ENCODE measurements at regions not wholly inside any gene's neighbourhood (a gene's known extent, or its start where the extent isn't known, plus 50 kb on each side); places are given as distances from the start of the nearest gene placed in this dataset.

DNA sequence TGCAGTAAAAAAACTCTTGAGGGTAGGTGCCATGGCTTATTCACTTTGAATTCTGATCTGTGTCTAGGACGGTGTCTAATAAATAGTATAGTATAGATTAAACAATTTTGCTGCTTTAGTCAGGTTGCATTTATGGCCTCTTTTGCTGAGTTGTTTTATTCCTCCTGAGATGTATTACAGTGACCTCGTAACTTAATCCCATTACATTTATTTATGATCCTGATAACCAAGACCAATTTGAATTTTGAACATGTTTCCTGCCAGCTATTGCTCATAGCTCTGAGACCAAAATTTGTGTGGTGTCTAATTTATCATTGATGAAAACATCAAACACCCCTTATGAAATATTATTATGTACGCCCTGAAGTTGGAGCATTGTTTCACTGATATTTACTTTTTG lies 381.9 kb upstream of the SEMA3C start:
- ChIA-PET CTCF (no interaction called here), POLR2A (no interaction called here)
- no peak overlapping the region for H3K4me3 ChIP-seq (ENCODE audit: low read depth, low read length)
- no peaks in the 10 kb centered on the region for H3K27me3 ChIP-seq (replicated peaks; ENCODE audit: control insufficient read depth, insufficient read depth, low read length)
- intact Hi-C loops (cut with micrococcal nuclease; ENCODE audit: unreplicated experiment): no loop called here
- no peak overlapping the region for H3K4me3 Mint-ChIP-seq (ENCODE audit: unreplicated experiment)
- no peaks in the 10 kb centered on the region for H3K36me3 Mint-ChIP-seq (ENCODE audit: insufficient read depth, unreplicated experiment)
- peaks cover 21% of the 10 kb centered on the region for H3K4me1 ChIP-seq
- no peaks in the 10 kb centered on the region for H3K36me3 ChIP-seq (ENCODE audit: control insufficient read depth, insufficient read depth, low read length)
- H3K9me3 ChIP-seq: no peaks in the 10 kb centered on the region
- no peaks in the 10 kb centered on the region for H3K27me3 Mint-ChIP-seq (ENCODE audit: insufficient read depth, unreplicated experiment)
- no peak overlapping the region for H3K27ac Mint-ChIP-seq (ENCODE audit: unreplicated experiment)
- TF ChIP-seq, protein P1, sequence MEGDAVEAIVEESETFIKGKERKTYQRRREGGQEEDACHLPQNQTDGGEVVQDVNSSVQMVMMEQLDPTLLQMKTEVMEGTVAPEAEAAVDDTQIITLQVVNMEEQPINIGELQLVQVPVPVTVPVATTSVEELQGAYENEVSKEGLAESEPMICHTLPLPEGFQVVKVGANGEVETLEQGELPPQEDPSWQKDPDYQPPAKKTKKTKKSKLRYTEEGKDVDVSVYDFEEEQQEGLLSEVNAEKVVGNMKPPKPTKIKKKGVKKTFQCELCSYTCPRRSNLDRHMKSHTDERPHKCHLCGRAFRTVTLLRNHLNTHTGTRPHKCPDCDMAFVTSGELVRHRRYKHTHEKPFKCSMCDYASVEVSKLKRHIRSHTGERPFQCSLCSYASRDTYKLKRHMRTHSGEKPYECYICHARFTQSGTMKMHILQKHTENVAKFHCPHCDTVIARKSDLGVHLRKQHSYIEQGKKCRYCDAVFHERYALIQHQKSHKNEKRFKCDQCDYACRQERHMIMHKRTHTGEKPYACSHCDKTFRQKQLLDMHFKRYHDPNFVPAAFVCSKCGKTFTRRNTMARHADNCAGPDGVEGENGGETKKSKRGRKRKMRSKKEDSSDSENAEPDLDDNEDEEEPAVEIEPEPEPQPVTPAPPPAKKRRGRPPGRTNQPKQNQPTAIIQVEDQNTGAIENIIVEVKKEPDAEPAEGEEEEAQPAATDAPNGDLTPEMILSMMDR (IDR thresholded peaks at IDR 0.05; ENCODE audit: insufficient read depth in 1 of 2, low read depth in 1 of 2, low read length in 1 of 2, severe bottlenecking in 1 of 2, unreplicated experiment in 1 of 2): no peak
- BruUV-seq (replicated peaks): no TSS peak
- no peaks in the 10 kb centered on the region for H3K9me3 Mint-ChIP-seq (ENCODE audit: unreplicated experiment)
- DNase-seq: no peak
- H3K4me1 Mint-ChIP-seq (ENCODE audit: low read depth, unreplicated experiment): peaks cover 16% of the 10 kb centered on the region

DNA sequence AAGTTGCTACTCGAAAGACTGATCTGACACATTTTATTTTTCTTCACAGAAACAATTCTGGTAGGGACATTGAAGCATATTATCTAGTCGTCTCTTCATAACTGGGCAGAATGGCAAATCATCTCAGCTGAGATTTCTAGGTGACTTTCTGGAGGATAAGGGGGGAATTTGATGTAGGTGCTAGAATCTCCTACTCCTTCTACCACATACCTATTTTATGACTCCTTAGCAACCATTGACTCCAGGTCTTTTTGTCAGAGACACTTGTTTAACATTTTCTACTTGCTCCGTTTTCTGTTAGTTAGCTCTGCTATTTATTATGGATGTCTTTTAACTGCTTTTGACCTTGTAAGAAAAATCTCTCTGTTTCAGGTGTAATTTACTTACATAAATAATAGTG lies 380.9 kb upstream of the SEMA3C start:
- Histone ChIP-seq H3K27me3 (replicated peaks; ENCODE audit: control insufficient read depth, insufficient read depth, low read length) (no peaks in the 10 kb centered on the region), H3K4me1 (peaks cover 21% of the 10 kb centered on the region), H3K4me3 (ENCODE audit: low read depth, low read length) (no peak overlapping the region), H3K9me3 (no peaks in the 10 kb centered on the region), H3K36me3 (ENCODE audit: control insufficient read depth, insufficient read depth, low read length) (no peaks in the 10 kb centered on the region)
- Mint-ChIP-seq H3K36me3 (ENCODE audit: insufficient read depth, unreplicated experiment) (no peaks in the 10 kb centered on the region), H3K4me3 (ENCODE audit: unreplicated experiment) (no peak overlapping the region), H3K27ac (ENCODE audit: unreplicated experiment) (no peak overlapping the region), H3K4me1 (ENCODE audit: low read depth, unreplicated experiment) (peaks cover 16% of the 10 kb centered on the region), H3K9me3 (ENCODE audit: unreplicated experiment) (no peaks in the 10 kb centered on the region), H3K27me3 (ENCODE audit: insufficient read depth, unreplicated experiment) (no peaks in the 10 kb centered on the region)
- POLR2A ChIA-PET: no interaction called here
- no TSS peak for BruUV-seq (replicated peaks)
- CTCF ChIA-PET: no interaction called here
- intact Hi-C loops (cut with micrococcal nuclease; ENCODE audit: unreplicated experiment): loop anchor here (5.0 kb wide), 1 partner anchor 142 kb away; no protein-coding TSS in a partner anchor
- no peak for DNase-seq
- TF ChIP-seq, protein P1 (IDR thresholded peaks at IDR 0.05; ENCODE audit: insufficient read depth in 1 of 2, low read depth in 1 of 2, low read length in 1 of 2, severe bottlenecking in 1 of 2, unreplicated experiment in 1 of 2): no peak

DNA sequence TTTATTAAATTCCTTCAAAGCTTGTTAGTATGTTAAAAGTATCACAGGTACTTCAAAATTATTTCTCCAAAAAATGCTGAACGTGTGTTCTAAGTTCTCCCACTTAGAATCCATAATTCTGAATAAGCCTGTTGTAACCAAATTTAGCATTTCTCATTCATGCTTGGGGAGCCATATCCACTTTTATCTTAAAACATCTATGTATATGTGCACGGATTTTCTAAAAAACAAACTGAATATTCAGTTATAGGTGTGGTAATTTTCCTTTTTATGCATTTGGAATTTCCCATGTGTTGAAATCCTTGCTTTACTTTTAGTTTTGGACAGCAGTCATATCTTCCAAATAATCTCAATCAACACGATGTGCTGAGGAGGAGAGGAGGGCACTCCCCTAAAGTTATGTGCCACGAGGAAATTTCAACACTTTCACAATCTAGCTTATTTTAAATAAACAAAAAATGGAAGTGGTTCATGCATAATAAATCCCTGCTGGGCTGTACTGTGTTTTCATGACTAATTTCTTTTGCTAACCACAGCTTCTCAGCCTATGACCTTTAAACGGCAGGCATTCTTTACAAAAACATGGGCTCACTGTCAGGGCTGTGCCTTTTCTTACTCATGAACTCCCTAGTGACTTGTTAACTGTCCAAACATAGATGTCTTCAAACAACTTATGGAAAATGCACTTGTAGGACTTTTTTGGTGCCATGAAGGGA lies 380.3 kb upstream of the SEMA3C start:
- H3K27me3 Mint-ChIP-seq (ENCODE audit: insufficient read depth, unreplicated experiment): no peaks in the 10 kb centered on the region
- CTCF ChIA-PET: no interaction called here
- H3K36me3 Mint-ChIP-seq (ENCODE audit: insufficient read depth, unreplicated experiment): no peaks in the 10 kb centered on the region
- no TSS peak for BruUV-seq (replicated peaks)
- H3K4me1 ChIP-seq: peaks cover 21% of the 10 kb centered on the region
- no peak overlapping the region for H3K4me3 Mint-ChIP-seq (ENCODE audit: unreplicated experiment)
- TF ChIP-seq, protein P1 (IDR thresholded peaks at IDR 0.05; ENCODE audit: insufficient read depth in 1 of 2, low read depth in 1 of 2, low read length in 1 of 2, severe bottlenecking in 1 of 2, unreplicated experiment in 1 of 2): no peak
- H3K27ac Mint-ChIP-seq (ENCODE audit: unreplicated experiment): no peak overlapping the region
- no peak for DNase-seq
- H3K9me3 ChIP-seq: no peaks in the 10 kb centered on the region
- H3K36me3 ChIP-seq (ENCODE audit: control insufficient read depth, insufficient read depth, low read length): no peaks in the 10 kb centered on the region
- peaks cover 16% of the 10 kb centered on the region for H3K4me1 Mint-ChIP-seq (ENCODE audit: low read depth, unreplicated experiment)
- intact Hi-C loops (cut with micrococcal nuclease; ENCODE audit: unreplicated experiment): loop anchor here (5.0 kb wide), 1 partner anchor 142 kb away; no protein-coding TSS in a partner anchor
- H3K4me3 ChIP-seq (ENCODE audit: low read depth, low read length): no peak overlapping the region
- H3K9me3 Mint-ChIP-seq (ENCODE audit: unreplicated experiment): no peaks in the 10 kb centered on the region
- POLR2A ChIA-PET: no interaction called here
- no peaks in the 10 kb centered on the region for H3K27me3 ChIP-seq (replicated peaks; ENCODE audit: control insufficient read depth, insufficient read depth, low read length)
